ENCODE measurements at regions not wholly inside any gene's neighbourhood (a gene's known extent, or its start where the extent isn't known, plus 50 kb on each side); places are given as distances from the start of the nearest gene placed in this dataset.
"Not testable (repeated sequence)": the region's sequence is repeated elsewhere in the genome, so short reads cannot be mapped to it uniquely, and the experiment has no call there.

DNA sequence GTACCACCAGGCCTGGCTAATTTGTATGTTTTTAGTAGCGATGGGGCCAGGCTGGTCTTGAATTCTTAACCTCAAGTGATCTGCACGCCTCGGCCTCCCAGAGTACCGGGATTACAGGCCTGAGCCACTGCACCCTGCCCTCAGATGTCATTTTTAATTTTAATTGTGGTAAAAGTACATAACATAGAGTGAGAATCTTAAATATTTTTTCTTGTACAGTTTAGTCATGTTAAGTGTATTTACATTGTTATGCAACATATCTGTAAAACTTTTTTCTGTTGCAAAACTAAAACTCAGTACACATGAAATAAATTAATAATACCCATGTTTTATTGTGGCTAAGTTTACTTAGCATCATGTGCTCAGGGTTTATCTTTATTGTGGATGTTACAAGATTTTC, 231.4 kb downstream of the ALG10 start:
- TF ChIP-seq EP300 (IDR thresholded peaks at IDR 0.05; ENCODE audit: low read depth) (no peak), POLR2A (IDR thresholded peaks at IDR 0.05) (no peak), POLR2AphosphoS5 (IDR thresholded peaks at IDR 0.05) (no peak)
- TF ChIP-seq, protein P1, sequence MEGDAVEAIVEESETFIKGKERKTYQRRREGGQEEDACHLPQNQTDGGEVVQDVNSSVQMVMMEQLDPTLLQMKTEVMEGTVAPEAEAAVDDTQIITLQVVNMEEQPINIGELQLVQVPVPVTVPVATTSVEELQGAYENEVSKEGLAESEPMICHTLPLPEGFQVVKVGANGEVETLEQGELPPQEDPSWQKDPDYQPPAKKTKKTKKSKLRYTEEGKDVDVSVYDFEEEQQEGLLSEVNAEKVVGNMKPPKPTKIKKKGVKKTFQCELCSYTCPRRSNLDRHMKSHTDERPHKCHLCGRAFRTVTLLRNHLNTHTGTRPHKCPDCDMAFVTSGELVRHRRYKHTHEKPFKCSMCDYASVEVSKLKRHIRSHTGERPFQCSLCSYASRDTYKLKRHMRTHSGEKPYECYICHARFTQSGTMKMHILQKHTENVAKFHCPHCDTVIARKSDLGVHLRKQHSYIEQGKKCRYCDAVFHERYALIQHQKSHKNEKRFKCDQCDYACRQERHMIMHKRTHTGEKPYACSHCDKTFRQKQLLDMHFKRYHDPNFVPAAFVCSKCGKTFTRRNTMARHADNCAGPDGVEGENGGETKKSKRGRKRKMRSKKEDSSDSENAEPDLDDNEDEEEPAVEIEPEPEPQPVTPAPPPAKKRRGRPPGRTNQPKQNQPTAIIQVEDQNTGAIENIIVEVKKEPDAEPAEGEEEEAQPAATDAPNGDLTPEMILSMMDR (IDR thresholded peaks at IDR 0.05) = no peak

DNA sequence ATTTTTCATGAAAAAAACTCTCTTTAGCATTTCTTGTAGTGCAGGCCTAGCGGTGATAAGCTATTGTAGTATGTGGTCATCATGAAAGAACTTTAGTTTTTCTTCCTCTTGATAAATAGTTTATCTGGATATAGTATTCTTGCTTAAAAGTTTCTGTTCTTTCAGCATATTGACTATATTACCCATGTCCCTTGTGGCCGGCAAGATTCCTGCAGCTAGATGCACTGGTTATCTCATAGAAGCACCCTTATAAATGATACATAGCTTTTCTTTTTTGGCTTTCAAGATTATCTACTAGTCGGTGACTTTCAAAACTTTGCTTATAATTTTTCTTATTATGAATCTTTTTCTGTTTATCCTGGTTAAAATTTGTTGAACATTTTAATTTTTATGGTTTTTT, 234.8 kb downstream of the ALG10 start:
- H3K9me3 ChIP-seq = no peaks in the 10 kb centered on the region
- H3K27me3 ChIP-seq = no peaks in the 10 kb centered on the region
- H3K4me3 ChIP-seq = no peak overlapping the region
- no peak for TF ChIP-seq POLR2AphosphoS5 (IDR thresholded peaks at IDR 0.05)
- TF ChIP-seq, protein P1 (IDR thresholded peaks at IDR 0.05) = no peak
- TF ChIP-seq EP300 (IDR thresholded peaks at IDR 0.05; ENCODE audit: low read depth) = no peak
- TF ChIP-seq POLR2A (IDR thresholded peaks at IDR 0.05) = no peak
- DNase-seq = no peak
- in situ Hi-C loops (cut with MboI; ENCODE audit: low pct_ligation_motif_present in 1 of 4, low pct_unique_long_range_greater_than_20kb in 1 of 4, low sequenced_read_pairs in 3 of 4) (no loop called here), intact Hi-C loops (cut with DNase I; ENCODE audit: low total_unique reads) (no loop called here)
- H3K36me3 ChIP-seq = no peaks in the 10 kb centered on the region
- no peaks in the 10 kb centered on the region for H3K4me1 ChIP-seq
- H3K27ac ChIP-seq = no peak overlapping the region
- 69 to 76% methylated on average over 2 to 3 of the region's 3 CpGs for WGBS, 2 donors (ENCODE audit: low coverage in 1 of 2)

More for the DNA sequence above, 231.4 kb downstream of the ALG10 start:
- Histone ChIP-seq H3K27me3 (no peaks in the 10 kb centered on the region), H3K4me3 (no peak overlapping the region), H3K36me3 (no peaks in the 10 kb centered on the region), H3K4me1 (no peaks in the 10 kb centered on the region), H3K9me3 (no peaks in the 10 kb centered on the region), H3K27ac (no peak overlapping the region)
- in situ Hi-C loops (cut with MboI; ENCODE audit: low pct_ligation_motif_present in 1 of 4, low pct_unique_long_range_greater_than_20kb in 1 of 4, low sequenced_read_pairs in 3 of 4) = no loop called here
- no peak for DNase-seq
- 71 to 79% methylated on average over 4 of the region's 4 CpGs for WGBS, 2 donors (ENCODE audit: low coverage in 1 of 2)
- intact Hi-C loops (cut with DNase I; ENCODE audit: low total_unique reads) = no loop called here

DNA sequence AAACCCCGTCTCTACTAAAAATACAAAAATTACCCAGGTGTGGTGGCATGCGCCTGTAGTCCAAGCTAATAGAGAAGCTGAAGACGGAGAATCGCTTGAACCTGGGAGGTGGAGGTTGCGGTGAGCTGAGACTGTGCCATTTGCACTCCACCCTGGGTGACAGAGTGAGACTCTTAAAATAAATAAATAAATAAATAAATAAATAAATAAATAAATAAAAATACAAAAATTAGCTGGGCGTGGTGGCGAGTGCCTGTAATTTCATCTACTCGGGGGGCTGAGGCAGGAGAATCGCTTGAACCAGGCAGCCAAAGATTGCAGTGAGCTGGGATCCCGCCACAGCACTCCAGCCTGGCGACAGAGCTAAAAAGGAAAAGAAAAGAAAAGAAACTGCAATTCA, 239.8 kb downstream of the ALG10 start:
- H3K9me3 ChIP-seq; intact Hi-C loops (cut with DNase I; ENCODE audit: low total_unique reads); H3K27me3 ChIP-seq; H3K4me3 ChIP-seq; DNase-seq; H3K27ac ChIP-seq; in situ Hi-C loops (cut with MboI; ENCODE audit: low pct_ligation_motif_present in 1 of 4, low pct_unique_long_range_greater_than_20kb in 1 of 4, low sequenced_read_pairs in 3 of 4); H3K36me3 ChIP-seq; H3K4me1 ChIP-seq: not testable (repeated sequence)
- 87 to 92% methylated on average over 11 of the region's 11 CpGs for WGBS, 2 donors (ENCODE audit: low coverage in 1 of 2)

DNA sequence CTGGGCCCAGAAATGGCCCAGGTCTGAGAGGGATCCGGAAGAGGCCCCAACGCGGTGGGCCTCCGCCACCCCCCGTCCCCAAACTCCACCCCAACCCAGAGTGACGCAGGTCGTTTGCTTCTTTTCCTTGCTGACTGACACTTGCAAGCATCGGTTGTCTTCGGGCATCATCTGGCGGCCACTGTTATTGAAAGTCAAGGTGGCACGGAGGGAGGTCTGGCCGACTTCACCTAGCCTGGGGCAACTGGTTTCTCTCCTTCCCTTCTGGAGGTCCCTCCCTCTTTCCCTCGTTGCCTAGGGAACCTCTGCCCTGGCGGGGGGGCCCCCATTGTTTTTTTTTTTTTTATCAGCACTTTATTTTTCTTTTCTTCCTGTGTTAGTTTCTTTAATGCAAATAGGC, 241.8 kb downstream of the ALG10 start:
- Histone ChIP-seq H3K36me3 (no peaks in the 10 kb centered on the region), H3K4me1 (no peaks in the 10 kb centered on the region), H3K27me3 (no peaks in the 10 kb centered on the region), H3K9me3 (no peaks in the 10 kb centered on the region), H3K27ac (no peak overlapping the region), H3K4me3 (no peak overlapping the region)
- TF ChIP-seq EP300 (IDR thresholded peaks at IDR 0.05; ENCODE audit: low read depth) = no peak
- TF ChIP-seq POLR2AphosphoS5 (IDR thresholded peaks at IDR 0.05) = no peak
- no peak for TF ChIP-seq POLR2A (IDR thresholded peaks at IDR 0.05)
- TF ChIP-seq, protein P1 (IDR thresholded peaks at IDR 0.05) = no peak
- WGBS, 2 donors (ENCODE audit: low coverage in 1 of 2) = 45 to 76% methylated on average over 2 to 14 of the region's 14 CpGs
- in situ Hi-C loops (cut with MboI; ENCODE audit: low pct_ligation_motif_present in 1 of 4, low pct_unique_long_range_greater_than_20kb in 1 of 4, low sequenced_read_pairs in 3 of 4) = no loop called here
- intact Hi-C loops (cut with DNase I; ENCODE audit: low total_unique reads) = no loop called here
- DNase-seq = no peak

DNA sequence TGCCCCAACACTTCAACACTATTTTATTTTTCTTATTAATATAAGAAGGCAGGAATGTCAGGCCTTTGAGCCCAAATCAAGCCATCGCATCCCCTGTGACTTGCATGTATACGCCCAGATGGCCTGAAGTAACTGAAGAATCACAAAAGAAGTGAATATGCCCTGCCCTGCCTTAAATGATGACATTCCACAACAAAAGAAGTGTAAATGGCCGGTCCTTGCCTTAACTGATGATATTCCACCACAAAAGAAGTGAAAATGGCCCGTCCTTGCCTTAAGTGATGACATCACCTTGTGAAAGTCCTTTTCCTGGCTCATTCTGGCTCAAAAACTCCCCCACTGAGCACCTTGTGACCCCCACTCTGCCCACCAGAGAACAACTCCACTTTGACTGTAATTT, 251.4 kb downstream of the ALG10 start:
- H3K4me3 ChIP-seq; H3K27me3 ChIP-seq; in situ Hi-C loops (cut with MboI; ENCODE audit: low pct_ligation_motif_present in 1 of 4, low pct_unique_long_range_greater_than_20kb in 1 of 4, low sequenced_read_pairs in 3 of 4); H3K4me1 ChIP-seq; DNase-seq; H3K9me3 ChIP-seq; intact Hi-C loops (cut with DNase I; ENCODE audit: low total_unique reads); H3K36me3 ChIP-seq; H3K27ac ChIP-seq: not testable (repeated sequence)
- 60 to 75% methylated on average over 3 to 4 of the region's 4 CpGs for WGBS, 2 donors (ENCODE audit: low coverage in 1 of 2)
